GM12872 (cell line): ENCODE measurements at regions not wholly inside any gene's neighbourhood (a gene's known extent, or its start where the extent isn't known, plus 50 kb on each side); places are given as distances from the start of the nearest gene placed in this dataset.

Experiments
- TF ChIP-seq, protein P1 (sequence below): IDR thresholded peaks from 3 replicates; pipeline ENCODE4 v1.5.1; 2011; ENCODE audit warnings: low read depth, mild to moderate bottlenecking, low read length, moderate library complexity; ENCODE audit not compliant: insufficient read depth

DNA sequence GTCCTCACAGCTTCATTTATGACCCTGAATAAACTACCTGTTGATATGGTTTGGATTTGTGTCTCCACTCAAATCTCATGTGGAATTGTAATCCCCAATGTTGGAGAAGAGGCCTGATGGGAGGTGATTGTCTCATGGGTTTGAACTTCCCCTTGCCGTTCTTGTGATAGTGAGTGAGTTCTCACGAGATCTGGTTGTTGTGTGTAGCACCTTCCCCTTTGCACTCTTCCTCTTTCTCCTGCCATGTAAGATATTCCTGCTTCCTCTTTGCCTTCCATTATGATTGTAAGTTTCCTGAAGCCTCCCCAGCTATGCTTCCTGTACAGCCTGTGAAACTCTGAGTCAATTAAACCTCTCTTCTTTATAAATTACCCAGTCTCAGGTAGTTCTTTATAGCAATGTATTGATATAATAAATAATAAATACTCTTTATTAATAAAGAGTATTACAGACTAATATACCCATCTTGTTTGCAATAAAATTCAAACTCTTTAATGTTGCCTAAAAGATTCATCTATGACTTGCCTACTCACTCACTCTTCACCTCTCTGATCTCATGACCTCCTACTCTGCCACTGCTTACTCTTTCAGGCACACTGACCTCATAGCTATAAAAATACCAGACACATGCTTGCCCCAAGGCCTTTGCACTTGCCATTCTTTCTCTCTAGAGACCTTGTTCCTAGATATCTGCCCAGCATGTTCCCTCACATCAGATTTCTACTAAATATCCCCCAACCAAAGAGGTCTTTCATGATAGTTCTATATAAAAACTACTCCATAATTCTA is 256.4 kb upstream of the MARCKS start:
- TF ChIP-seq, protein P1, sequence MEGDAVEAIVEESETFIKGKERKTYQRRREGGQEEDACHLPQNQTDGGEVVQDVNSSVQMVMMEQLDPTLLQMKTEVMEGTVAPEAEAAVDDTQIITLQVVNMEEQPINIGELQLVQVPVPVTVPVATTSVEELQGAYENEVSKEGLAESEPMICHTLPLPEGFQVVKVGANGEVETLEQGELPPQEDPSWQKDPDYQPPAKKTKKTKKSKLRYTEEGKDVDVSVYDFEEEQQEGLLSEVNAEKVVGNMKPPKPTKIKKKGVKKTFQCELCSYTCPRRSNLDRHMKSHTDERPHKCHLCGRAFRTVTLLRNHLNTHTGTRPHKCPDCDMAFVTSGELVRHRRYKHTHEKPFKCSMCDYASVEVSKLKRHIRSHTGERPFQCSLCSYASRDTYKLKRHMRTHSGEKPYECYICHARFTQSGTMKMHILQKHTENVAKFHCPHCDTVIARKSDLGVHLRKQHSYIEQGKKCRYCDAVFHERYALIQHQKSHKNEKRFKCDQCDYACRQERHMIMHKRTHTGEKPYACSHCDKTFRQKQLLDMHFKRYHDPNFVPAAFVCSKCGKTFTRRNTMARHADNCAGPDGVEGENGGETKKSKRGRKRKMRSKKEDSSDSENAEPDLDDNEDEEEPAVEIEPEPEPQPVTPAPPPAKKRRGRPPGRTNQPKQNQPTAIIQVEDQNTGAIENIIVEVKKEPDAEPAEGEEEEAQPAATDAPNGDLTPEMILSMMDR: no peak

DNA sequence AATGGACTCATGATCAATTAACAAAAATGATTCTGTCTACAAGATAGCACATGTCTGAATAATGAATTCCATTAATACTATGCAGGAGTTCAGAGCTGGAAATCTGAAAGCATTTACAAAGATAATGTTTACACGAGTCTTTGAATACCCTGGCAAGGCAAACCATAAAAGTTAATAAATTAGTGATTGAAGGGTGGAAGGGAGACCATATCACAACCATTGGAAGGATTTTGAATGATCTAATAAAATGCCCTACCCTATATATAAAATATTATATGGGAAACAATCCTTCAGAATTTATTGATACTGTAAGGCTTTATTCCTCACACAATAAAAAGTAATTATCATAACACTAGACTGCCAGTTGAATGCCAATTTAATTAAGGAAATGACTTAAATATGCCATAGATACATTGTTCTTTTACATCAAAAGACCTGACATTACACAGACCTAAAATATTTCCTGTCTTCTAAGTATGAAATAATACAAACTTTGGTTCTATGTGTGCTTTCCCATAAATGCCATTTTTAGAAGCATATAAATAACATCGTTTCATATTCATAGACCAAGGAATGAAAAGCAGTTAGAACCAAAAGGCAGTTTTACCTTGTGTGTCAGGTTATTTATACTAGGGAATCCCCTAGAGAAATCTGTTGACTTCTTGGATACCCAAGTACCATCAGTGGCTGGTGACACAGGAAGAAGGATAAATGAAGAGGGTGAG is 249.2 kb upstream of the MARCKS start:
- TF ChIP-seq, protein P1: no peak

GRCh38 chr6:113610377-113610988 is 246.7 kb upstream of the MARCKS start:
- TF ChIP-seq, protein P1: no peak

DNA sequence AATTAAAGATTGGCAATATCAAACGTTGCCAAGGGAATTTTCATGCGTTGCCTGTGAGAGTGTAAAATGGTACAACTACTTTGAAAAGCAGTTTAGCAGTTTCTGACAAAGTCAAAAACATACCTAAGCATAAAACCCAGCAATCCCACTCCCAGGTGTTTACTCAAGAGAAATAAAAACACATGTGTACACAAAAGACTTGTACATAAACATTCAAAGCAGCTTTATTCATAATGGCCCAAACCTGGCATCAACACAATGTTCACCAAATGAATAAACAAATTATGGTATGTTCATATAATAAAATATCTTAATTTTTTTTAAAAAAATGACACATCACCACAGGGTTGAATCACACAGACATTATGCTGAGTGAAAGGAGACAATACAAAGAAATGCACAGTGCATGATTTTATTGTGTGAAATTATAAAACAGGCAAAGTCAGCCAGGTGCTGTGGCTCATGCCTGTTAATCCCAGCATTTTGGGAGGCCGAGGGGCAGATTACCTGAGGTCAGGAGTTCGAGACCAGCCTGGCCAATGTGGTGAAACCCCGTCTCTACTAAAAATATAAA is 240.4 kb upstream of the MARCKS start:
- TF ChIP-seq, protein P1: no peak

- TF ChIP-seq, protein P1: no peak
Observed at GRCh38 chr6:113619077-113619476, 238.1 kb upstream of the MARCKS start.

- TF ChIP-seq, protein P1: no peak
Observed at GRCh38 chr6:113620386-113620785, 236.8 kb upstream of the MARCKS start.

- TF ChIP-seq, protein P1: no peak
Observed at GRCh38 chr6:113622254-113622653, 234.9 kb upstream of the MARCKS start.
